Kidney (tissue), 13 donors: ENCODE measurements at regions not wholly inside any gene's neighbourhood (a gene's known extent, or its start where the extent isn't known, plus 50 kb on each side); places are given as distances from the start of the nearest gene placed in this dataset.
A peak's percentile ranks its signal among the peaks of the same experiment; 100 is the strongest.

Experiments used
- DNase-seq, 5 donors: peaks; one replicate each; pipeline ENCODE4 v3.0.0-alpha.2; 2013 to 2020
- FAIRE-seq: peaks from 2 replicates; lab custom pipeline; 2012; peaks lifted over from hg19 to GRCh38; lab: Jason Lieb, UNC
- H3K27ac ChIP-seq, 2 donors: one replicate each; pipeline ENCODE4 v1.7.0; 2013; ENCODE audit warnings: low read depth in 2 of 2, low read length in 2 of 2, inconsistent platforms in 1 of 2
- H3K27me3 ChIP-seq: one replicate; pipeline ENCODE4 v1.7.1; 2013; ENCODE audit warnings: low read length, inconsistent platforms; ENCODE audit not compliant: control insufficient read depth, insufficient read depth
- H3K36me3 ChIP-seq, 3 donors: one replicate each; pipeline versions ENCODE4 v1.7.0 to v1.7.1; 2013; ENCODE audit warnings: low read length in 3 of 3, control low read depth in 1 of 3, inconsistent platforms in 1 of 3; ENCODE audit not compliant: insufficient read depth in 3 of 3, control insufficient read depth in 2 of 3
- H3K4me1 ChIP-seq, 3 donors: one replicate each; pipeline versions ENCODE4 v1.7.0 to v1.7.1; 2013; ENCODE audit warnings: low read length in 3 of 3, inconsistent platforms in 1 of 3, low read depth in 1 of 3; ENCODE audit not compliant: control insufficient read depth in 2 of 3, insufficient read depth in 2 of 3
- H3K4me3 ChIP-seq, 3 donors: one replicate each; pipeline versions ENCODE4 v1.7.0 to v1.8.1; 2013; ENCODE audit warnings: low read length in 3 of 3, control low read depth in 1 of 3, inconsistent platforms in 1 of 3
- H3K9ac ChIP-seq, 3 donors: one replicate each; pipeline versions ENCODE4 v1.7.0 to v1.7.1; 2013; ENCODE audit warnings: low read length in 3 of 3, control low read depth in 1 of 3, inconsistent platforms in 1 of 3
- H3K9me3 ChIP-seq, 3 donors: one replicate each; pipeline versions ENCODE4 v1.7.0 to v1.7.1; 2013; ENCODE audit warnings: low read length in 3 of 3, control low read depth in 1 of 3, inconsistent platforms in 1 of 3; ENCODE audit not compliant: control insufficient read depth in 2 of 3, insufficient read depth in 1 of 3
- CTCF ChIP-seq: IDR thresholded peaks from 3 replicates; pipeline ENCODE4 v1.5.1; 2012; ENCODE audit warnings: mild to moderate bottlenecking, moderate library complexity, borderline replicate concordance; ENCODE audit not compliant: insufficient read depth; ENCODE audit errors: extremely low read depth
- intact Hi-C: fragments of 100-400 bp; cut with DNase I; formaldehyde crosslinking; loops from one replicate; pipeline ENCODE4 v1.11.1; 2022
- donor health status: control.
- donor health status: control.
- donor health status: control.
- donor health status: control.
- donor health status: control.
- donor health status: DM: yes; HTN: yes; CAD: no.
- donor health status: Normal renal cell carcinoma (clear cell type).

GRCh38 chr16:82459580-82460256 is 167.1 kb upstream of the CDH13 start:
- Histone ChIP-seq H3K27ac (no peak overlapping the region), H3K9me3 (no peaks in the 10 kb centered on the region), H3K9ac (no peak overlapping the region), H3K27me3 (no peaks in the 10 kb centered on the region), H3K4me1 (no peaks in the 10 kb centered on the region), H3K36me3 (no peaks in the 10 kb centered on the region), H3K4me3 (no peak overlapping the region)
- DNase-seq (no peak), FAIRE-seq (no peak)
- intact Hi-C loops: no loop called here
- no peak for TF ChIP-seq CTCF

GRCh38 chr16:82456683-82457082 is 170.1 kb upstream of the CDH13 start:
- DNase-seq: peak in 4 of 5 donors; percentile 64 to 79 (median 68)
- Histone ChIP-seq H3K4me3 (no peak overlapping the region), H3K9me3 (no peaks in the 10 kb centered on the region), H3K4me1 (no peaks in the 10 kb centered on the region), H3K9ac (no peak overlapping the region), H3K36me3 (no peaks in the 10 kb centered on the region), H3K27me3 (no peaks in the 10 kb centered on the region), H3K27ac (no peak overlapping the region)
- FAIRE-seq: no peak
- intact Hi-C loops: no loop called here
- TF ChIP-seq CTCF: peak; percentile 69

- Histone ChIP-seq H3K4me3 (no peak overlapping the region), H3K27ac (no peak overlapping the region), H3K27me3 (no peaks in the 10 kb centered on the region), H3K9me3 (no peaks in the 10 kb centered on the region), H3K9ac (no peak overlapping the region), H3K36me3 (no peaks in the 10 kb centered on the region), H3K4me1 (no peaks in the 10 kb centered on the region)
- no peak for TF ChIP-seq CTCF
- no peak for FAIRE-seq
- intact Hi-C loops: no loop called here
- DNase-seq: no peak
These were observed 172.2 kb upstream of the CDH13 start for GRCh38 chr16:82454566-82454965.

GRCh38 chr16:82454152-82454551 is 172.6 kb upstream of the CDH13 start:
- no peaks in the 10 kb centered on the region for H3K27me3 ChIP-seq
- no peaks in the 10 kb centered on the region for H3K36me3 ChIP-seq
- intact Hi-C loops: no loop called here
- DNase-seq (no peak), FAIRE-seq (no peak)
- H3K9me3 ChIP-seq: no peaks in the 10 kb centered on the region
- no peak overlapping the region for H3K4me3 ChIP-seq
- no peak overlapping the region for H3K9ac ChIP-seq
- no peak overlapping the region for H3K27ac ChIP-seq
- H3K4me1 ChIP-seq: no peaks in the 10 kb centered on the region
- TF ChIP-seq CTCF: no peak
